Suppressor macrophage (primary cell): ENCODE measurements at regions not wholly inside any gene's neighbourhood (a gene's known extent, or its start where the extent isn't known, plus 50 kb on each side); places are given as distances from the start of the nearest gene placed in this dataset.

ENCODE experiments used
- DNase-seq, 4 experiments: peaks; one replicate each; pipeline ENCODE4 v3.0.0-alpha.2; 2020 to 2022

- no peak for DNase-seq
Observed at GRCh38 chr16:72502594-72503005, 330.6 kb upstream of the PMFBP1 start.

- peak; percentile 66 to 76 (median 72) for DNase-seq
Observed at GRCh38 chr16:72501739-72502593, 330.0 kb upstream of the PMFBP1 start.

- no peak for DNase-seq
Observed at GRCh38 chr16:72500545-72500944, 328.6 kb upstream of the PMFBP1 start.

- DNase-seq = no peak
Observed at GRCh38 chr16:72493716-72494415, 321.9 kb upstream of the PMFBP1 start.

GRCh38 chr16:72487283-72487682 lies 315.3 kb upstream of the PMFBP1 start:
- DNase-seq = no peak

GRCh38 chr16:72482695-72483094 lies 310.7 kb upstream of the PMFBP1 start:
- no peak for DNase-seq

GRCh38 chr16:72481419-72481818 lies 309.5 kb upstream of the PMFBP1 start:
- no peak for DNase-seq

GRCh38 chr16:72480911-72481310 lies 309.0 kb upstream of the PMFBP1 start:
- DNase-seq = no peak

- DNase-seq = no peak
Observed at GRCh38 chr16:72475688-72476087, 303.7 kb upstream of the PMFBP1 start.

GRCh38 chr16:72474501-72475123 lies 302.7 kb upstream of the PMFBP1 start:
- no peak for DNase-seq

- DNase-seq = no peak
Observed at GRCh38 chr16:72473631-72474030, 301.7 kb upstream of the PMFBP1 start.

GRCh38 chr16:72471317-72471924 lies 299.5 kb upstream of the PMFBP1 start:
- DNase-seq = no peak

GRCh38 chr16:72470541-72470940 lies 298.6 kb upstream of the PMFBP1 start:
- no peak for DNase-seq

- DNase-seq = no peak
Observed at GRCh38 chr16:72469932-72470331, 298.0 kb upstream of the PMFBP1 start.

GRCh38 chr16:72468582-72468981 lies 296.6 kb upstream of the PMFBP1 start:
- DNase-seq = no peak

GRCh38 chr16:72467157-72467759 lies 295.3 kb upstream of the PMFBP1 start:
- DNase-seq = peak; percentile 27 to 83 (median 56)

GRCh38 chr16:72464597-72465368 lies 292.8 kb upstream of the PMFBP1 start:
- DNase-seq = peak in 2 of 4 experiments; percentile 17 to 33

- DNase-seq = no peak
Observed at GRCh38 chr16:72464052-72464451, 292.1 kb upstream of the PMFBP1 start.

- no peak for DNase-seq
Observed at GRCh38 chr16:72458035-72458434, 286.1 kb upstream of the PMFBP1 start.

GRCh38 chr16:72457243-72457940 lies 285.4 kb upstream of the PMFBP1 start:
- DNase-seq = peak in 2 of 4 experiments; percentile 50 to 64
